ENCODE measurements at regions not wholly inside any gene's neighbourhood (a gene's known extent, or its start where the extent isn't known, plus 50 kb on each side); places are given as distances from the start of the nearest gene placed in this dataset.
A peak's percentile ranks its signal among the peaks of the same experiment; 100 is the strongest.

- Histone ChIP-seq H3K56ac (replicated peaks; ENCODE audit: insufficient read length, low read depth, low read length) (no peak overlapping the region), H3K79me2 (ENCODE audit: control insufficient read depth in 1 of 2, insufficient read depth in 2 of 2, low read length in 2 of 2) (no peaks in the 10 kb centered on the region), H2BK15ac (ENCODE audit: low read length) (no peak overlapping the region; the same call in 1 of the 2 replicates), H3K27ac (ENCODE audit: low read depth, low read length) (no peak overlapping the region), H3K23me2 (ENCODE audit: low read depth, low read length) (no peaks in the 10 kb centered on the region), H3K79me1 (ENCODE audit: low read depth, low read length) (no peaks in the 10 kb centered on the region), H3K4ac (replicated peaks; ENCODE audit: insufficient read length, low read depth, low read length) (no peak overlapping the region), H3K4me1 (replicated peaks in 1 of 4; ENCODE audit: control insufficient read depth in 3 of 4, insufficient read depth in 4 of 4, low read length in 3 of 4) (peaks cover 0 to 2% (median 0%) of the 10 kb centered on the region in 4 experiments; a peak in 1 of 7 replicates), H3K23ac (ENCODE audit: insufficient read length) (no peak overlapping the region), H2AFZ (ENCODE audit: low read length) (peak overlapping the region; percentile 64), H2BK12ac (ENCODE audit: low read depth, low read length) (no peak overlapping the region), H2AK5ac (ENCODE audit: low read depth, low read length) (no peak overlapping the region), H2BK5ac (ENCODE audit: low read depth, low read length) (no peak overlapping the region), H4K8ac (ENCODE audit: extremely low read depth, insufficient read depth, low read length) (no peak overlapping the region), H3K18ac (ENCODE audit: extremely low read depth, low read length) (no peak overlapping the region), H4K91ac (replicated peaks; ENCODE audit: insufficient read length, low read length) (no peak overlapping the region), H4K20me1 (replicated peaks in 1 of 2; ENCODE audit: control insufficient read depth in 1 of 2, insufficient read depth in 2 of 2, low read length in 2 of 2) (no peaks in the 10 kb centered on the region), H3K9me3 (ENCODE audit: insufficient read depth in 2 of 2, low read depth in 1 of 2, low read length in 1 of 2) (no peaks in the 10 kb centered on the region), H4K5ac (ENCODE audit: insufficient read length, low read depth, low read length) (no peak overlapping the region), H3K36me3 (ENCODE audit: control insufficient read depth in 2 of 4, insufficient read depth in 4 of 4, low read length in 3 of 4) (no peaks in the 10 kb centered on the region), H2BK20ac (ENCODE audit: low read length) (no peak overlapping the region), H3K4me2 (ENCODE audit: insufficient read depth in 1 of 2, low read depth in 2 of 2, low read length in 2 of 2) (no peak overlapping the region), H3K27me3 (replicated peaks in 1 of 4; ENCODE audit: control insufficient read depth in 3 of 4, extremely low read depth in 1 of 4, insufficient read depth in 3 of 4, low read length in 3 of 4) (no peaks in the 10 kb centered on the region), H2BK120ac (replicated peaks; ENCODE audit: low read depth, low read length) (no peak overlapping the region), H3K14ac (ENCODE audit: insufficient read length) (no peak overlapping the region), H3K4me3 (ENCODE audit: extremely low read depth in 1 of 4, insufficient read depth in 2 of 4, low read depth in 3 of 4, low read length in 4 of 4) (no peak overlapping the region), H3K9ac (replicated peaks in 1 of 4; ENCODE audit: extremely low read depth in 1 of 4, low read depth in 3 of 4, low read length in 3 of 4) (no peak overlapping the region; a peak in 1 of 7 replicates)
- FAIRE-seq (no peak), DNase-seq (ENCODE audit: low read depth in 1 of 2, low spot score in 2 of 2) (no peak)
- 82% methylated on average over 4 of the region's 4 CpGs; no CpG with 5 or more reads in 1 of the 2 experiments for WGBS, 2 experiments (ENCODE audit: extremely low coverage in 1 of 2, insufficient coverage in 1 of 2, insufficient read length in 1 of 2, insufficient replicate concordance in 2 of 2, low coverage in 1 of 2, low lambda C conversion rate in 2 of 2, missing lambda C conversion rate in 1 of 2)
- POLR2A ChIA-PET (ENCODE audit: partially characterized antibody) = no interaction called here
- CTCF ChIA-PET (ENCODE audit: partially characterized antibody) = interaction anchor here (0.9 to 1.0 kb wide), 2 partner anchors 10 to 17 kb away, joined by 3 to 4 read pairs; no protein-coding TSS in a partner anchor
- TF ChIP-seq RBBP5 (IDR thresholded peaks at IDR 0.05; ENCODE audit: borderline replicate concordance, low read depth, low read length) (no peak), GTF2F1 (IDR thresholded peaks at IDR 0.05; ENCODE audit: borderline replicate concordance, low read depth, low read length) (no peak), JUND (IDR thresholded peaks at IDR 0.05; ENCODE audit: low read length) (no peak), SIN3A (conservative IDR thresholded peaks at IDR 0.05 in 1 of 2, IDR thresholded peaks at IDR 0.05 in 1 of 2; ENCODE audit: low read depth in 1 of 2, low read length in 2 of 2) (no peak), YY1 (IDR thresholded peaks at IDR 0.05; ENCODE audit: low read depth, low read length) (no peak), CHD1 (IDR thresholded peaks at IDR 0.05; ENCODE audit: low read depth, low read length) (no peak), SP2 (IDR thresholded peaks at IDR 0.05; ENCODE audit: low read length) (no peak), FOSL1 (IDR thresholded peaks at IDR 0.05; ENCODE audit: insufficient read depth, low read depth, low read length) (no peak), HDAC2 (IDR thresholded peaks at IDR 0.05; ENCODE audit: borderline replicate concordance in 1 of 2, low read depth in 2 of 2, low read length in 2 of 2) (no peak), POLR2A (IDR thresholded peaks at IDR 0.05; ENCODE audit: control extremely low read depth in 1 of 2, low read depth in 2 of 2, low read length in 2 of 2) (no peak), CHD2 (IDR thresholded peaks at IDR 0.05; ENCODE audit: low read length) (no peak), BRCA1 (IDR thresholded peaks at IDR 0.05; ENCODE audit: low read depth, low read length) (no peak), RXRA (IDR thresholded peaks at IDR 0.05; ENCODE audit: insufficient read depth, low read depth, low read length) (no peak)
These were observed 149.2 kb upstream of the JUN start for GRCh38 chr1:58932859-58933598.

All from H1 (cell line).